Cerebellar nuclear complex (tissue), 1 donor: ENCODE measurements at regions not wholly inside any gene's neighbourhood (a gene's known extent, or its start where the extent isn't known, plus 50 kb on each side); places are given as distances from the start of the nearest gene placed in this dataset.

Experiments used
- DNase-seq, 2 experiments: peaks; one replicate each; lab custom pipeline; 2025; lab: John Stamatoyannopoulos, UW

GRCh38 chr19:28292822-28293500 lies 920.0 kb downstream of the UQCRFS1 start:
- DNase-seq = no peak

- DNase-seq = no peak
These were observed 921.1 kb downstream of the UQCRFS1 start for GRCh38 chr19:28291874-28292273.

- no peak for DNase-seq
These were observed 921.8 kb downstream of the UQCRFS1 start for GRCh38 chr19:28290963-28291657.

GRCh38 chr19:28289295-28290063 lies 923.5 kb downstream of the UQCRFS1 start:
- DNase-seq = no peak

- no peak for DNase-seq
These were observed 924.2 kb downstream of the UQCRFS1 start for GRCh38 chr19:28288572-28289264.

GRCh38 chr19:28285917-28286316 lies 927.0 kb downstream of the UQCRFS1 start:
- no peak for DNase-seq

GRCh38 chr19:28285078-28285477 lies 927.9 kb downstream of the UQCRFS1 start:
- no peak for DNase-seq

- no peak for DNase-seq
These were observed 928.6 kb downstream of the UQCRFS1 start for GRCh38 chr19:28284389-28284788.

GRCh38 chr19:28283592-28283991 lies 929.4 kb downstream of the UQCRFS1 start:
- DNase-seq = no peak

GRCh38 chr19:28281676-28282075 lies 931.3 kb downstream of the UQCRFS1 start:
- no peak for DNase-seq

GRCh38 chr19:28264556-28264955 lies 948.4 kb downstream of the UQCRFS1 start:
- no peak for DNase-seq

GRCh38 chr19:28258829-28259228 lies 954.1 kb downstream of the UQCRFS1 start:
- no peak for DNase-seq

GRCh38 chr19:28257396-28257795 lies 955.6 kb downstream of the UQCRFS1 start:
- no peak for DNase-seq

- no peak for DNase-seq
These were observed 965.7 kb downstream of the UQCRFS1 start for GRCh38 chr19:28247243-28247642.

GRCh38 chr19:28245937-28246336 lies 967.0 kb downstream of the UQCRFS1 start:
- DNase-seq = no peak

- DNase-seq = no peak
These were observed 968.0 kb downstream of the UQCRFS1 start for GRCh38 chr19:28244966-28245365.

GRCh38 chr19:28242317-28242927 lies 970.5 kb downstream of the UQCRFS1 start:
- no peak for DNase-seq

- DNase-seq = no peak
These were observed 973.7 kb downstream of the UQCRFS1 start for GRCh38 chr19:28239270-28239669.

GRCh38 chr19:28238270-28238820 lies 974.6 kb downstream of the UQCRFS1 start:
- DNase-seq = no peak

GRCh38 chr19:28235606-28236125 lies 977.3 kb downstream of the UQCRFS1 start:
- DNase-seq = no peak

- DNase-seq = no peak
These were observed 978.3 kb downstream of the UQCRFS1 start for GRCh38 chr19:28234637-28235036.
